H1 (cell line): ENCODE measurements at regions not wholly inside any gene's neighbourhood (a gene's known extent, or its start where the extent isn't known, plus 50 kb on each side); places are given as distances from the start of the nearest gene placed in this dataset.

ENCODE experiments used
- CTCF ChIA-PET: fragments of 300-600 bp; sonication (Branson Sonifier 250); formaldehyde crosslinking; loops from one replicate; lab custom pipeline; 2021; ENCODE audit not compliant: partially characterized antibody; lab: Charles Lee
- POLR2A ChIA-PET: fragments of 300-600 bp; sonication (Branson Sonifier 250); formaldehyde crosslinking; loops from one replicate; lab custom pipeline; 2021; ENCODE audit warnings: inconsistent platforms; ENCODE audit not compliant: partially characterized antibody; lab: Charles Lee
- DNase-seq, 2 experiments: peaks; one replicate each; pipeline versions ENCODE4 v3.0.0 to v3.0.0-alpha.2; 2010 to 2022; ENCODE audit warnings: low spot score in 2 of 2, low read depth in 1 of 2, mixed read lengths in 1 of 2
- FAIRE-seq: peaks from 2 replicates; lab custom pipeline; 2011; peaks lifted over from hg19 to GRCh38; lab: Jason Lieb, UNC
- H2AFZ ChIP-seq: 2 replicates; pipeline ENCODE4 v1.8.1; 2012; ENCODE audit warnings: low read length, inconsistent platforms
- H2AK5ac ChIP-seq: 2 replicates; pipeline ENCODE4 v1.6.1; 2013; ENCODE audit warnings: low read depth, low read length
- H2BK120ac ChIP-seq: replicated peaks from 2 replicates; pipeline ENCODE3; 2013; ENCODE audit warnings: low read depth, low read length, inconsistent platforms
- H2BK12ac ChIP-seq: 2 replicates; pipeline ENCODE4 v1.6.1; 2013; ENCODE audit warnings: low read depth, low read length
- H2BK15ac ChIP-seq: 2 replicates; pipeline ENCODE4 v1.6.1; 2013; ENCODE audit warnings: low read length
- H2BK20ac ChIP-seq: 2 replicates; pipeline ENCODE4 v1.6.1; 2013; ENCODE audit warnings: low read length
- H2BK5ac ChIP-seq: 2 replicates; pipeline ENCODE4 v1.6.1; 2013; ENCODE audit warnings: low read depth, low read length
- H3K14ac ChIP-seq: 2 replicates; pipeline ENCODE4 v1.6.1; 2013; ENCODE audit warnings: inconsistent platforms; ENCODE audit not compliant: insufficient read length
- H3K18ac ChIP-seq: 2 replicates; pipeline ENCODE4 v1.6.1; 2013; ENCODE audit warnings: low read length; ENCODE audit errors: extremely low read depth
- H3K23ac ChIP-seq: 2 replicates; pipeline ENCODE4 v1.6.1; 2013; ENCODE audit warnings: inconsistent platforms; ENCODE audit not compliant: insufficient read length
- H3K23me2 ChIP-seq: 2 replicates; pipeline ENCODE4 v1.6.1; 2013; ENCODE audit warnings: low read depth, low read length
- H3K27ac ChIP-seq: 2 replicates; pipeline ENCODE4 v1.6.1; 2011; ENCODE audit warnings: low read depth, low read length, inconsistent platforms
- H3K27me3 ChIP-seq, 4 experiments: replicated peaks in 1 of 4; 1 replicate in 1 of 4; 2 replicates in 3 of 4; pipeline versions ENCODE4 v1.6.1 to v1.8.1; 2011 to 2013; ENCODE audit warnings: low read length in 3 of 4, mild to moderate bottlenecking in 3 of 4, inconsistent platforms in 2 of 4, mixed read lengths in 2 of 4, moderate library complexity in 1 of 4; ENCODE audit not compliant: control insufficient read depth in 3 of 4, insufficient read depth in 3 of 4; ENCODE audit errors: extremely low read depth in 1 of 4
- H3K36me3 ChIP-seq, 4 experiments: 2 replicates each; pipeline versions ENCODE4 v1.6.1 to v1.8.1; 2011 to 2013; ENCODE audit warnings: mild to moderate bottlenecking in 4 of 4, low read length in 3 of 4, moderate library complexity in 2 of 4, control low read depth in 1 of 4, inconsistent platforms in 1 of 4; ENCODE audit not compliant: insufficient read depth in 4 of 4, control insufficient read depth in 2 of 4
- H3K4ac ChIP-seq: replicated peaks from 2 replicates; pipeline ENCODE3; 2013; ENCODE audit warnings: low read length, low read depth, mixed read lengths, inconsistent platforms; ENCODE audit not compliant: insufficient read length
- H3K4me1 ChIP-seq, 4 experiments: replicated peaks in 1 of 4; 1 replicate in 1 of 4; 2 replicates in 3 of 4; pipeline versions ENCODE4 v1.6.1 to v1.8.1; 2011 to 2013; ENCODE audit warnings: low read length in 3 of 4, inconsistent platforms in 2 of 4, mixed read lengths in 1 of 4; ENCODE audit not compliant: insufficient read depth in 4 of 4, control insufficient read depth in 3 of 4
- H3K4me2 ChIP-seq, 2 experiments: 2 replicates each; pipeline versions ENCODE4 v1.6.1 to v1.8.1; 2011 to 2013; ENCODE audit warnings: low read depth in 2 of 2, low read length in 2 of 2, control low read depth in 1 of 2, inconsistent platforms in 1 of 2, mild to moderate bottlenecking in 1 of 2; ENCODE audit not compliant: insufficient read depth in 1 of 2
- H3K4me3 ChIP-seq, 4 experiments: fragments of 200-600, 300-600 bp in 1 of 4; sonication (generic), shearing (Covaris generic), sonication (Bioruptor Twin) in 1 of 4; 2 replicates each; pipeline versions ENCODE4 v1.5.1 to v1.8.1; 2011 to 2016; ENCODE audit warnings: low read length in 4 of 4, low read depth in 3 of 4, control low read depth in 2 of 4, inconsistent platforms in 2 of 4, mild to moderate bottlenecking in 2 of 4, mixed read lengths in 1 of 4, moderate library complexity in 1 of 4; ENCODE audit not compliant: insufficient read depth in 2 of 4; ENCODE audit errors: extremely low read depth in 1 of 4
- H3K56ac ChIP-seq: replicated peaks from 2 replicates; pipeline ENCODE3; 2013; ENCODE audit warnings: low read depth, mild to moderate bottlenecking, mixed read lengths, low read length, inconsistent platforms; ENCODE audit not compliant: insufficient read length
- H3K79me1 ChIP-seq: 2 replicates; pipeline ENCODE4 v1.6.1; 2013; ENCODE audit warnings: low read depth, low read length, control low read depth
- H3K79me2 ChIP-seq, 2 experiments: 2 replicates each; pipeline versions ENCODE4 v1.6.1 to v1.8.1; 2012 to 2013; ENCODE audit warnings: low read length in 2 of 2, mild to moderate bottlenecking in 2 of 2, inconsistent platforms in 1 of 2; ENCODE audit not compliant: insufficient read depth in 2 of 2, control insufficient read depth in 1 of 2
- H3K9ac ChIP-seq, 4 experiments: replicated peaks in 1 of 4; 1 replicate in 1 of 4; 2 replicates in 3 of 4; pipeline versions ENCODE4 v1.6.1 to v1.8.1; 2011 to 2013; ENCODE audit warnings: low read depth in 3 of 4, low read length in 3 of 4, control low read depth in 2 of 4, mild to moderate bottlenecking in 2 of 4, moderate library complexity in 2 of 4, inconsistent platforms in 1 of 4; ENCODE audit errors: extremely low read depth in 1 of 4
- H3K9me3 ChIP-seq, 2 experiments: 2 replicates each; pipeline versions ENCODE4 v1.6.1 to v1.8.1; 2012 to 2013; ENCODE audit warnings: mild to moderate bottlenecking in 2 of 2, moderate library complexity in 2 of 2, control low read depth in 1 of 2, inconsistent platforms in 1 of 2, low read depth in 1 of 2, low read length in 1 of 2, mixed read lengths in 1 of 2; ENCODE audit not compliant: insufficient read depth in 2 of 2
- H4K20me1 ChIP-seq, 2 experiments: replicated peaks in 1 of 2; 2 replicates each; pipeline versions ENCODE3 to v1.8.1; 2011 to 2013; ENCODE audit warnings: inconsistent platforms in 2 of 2, low read length in 2 of 2, mild to moderate bottlenecking in 1 of 2; ENCODE audit not compliant: insufficient read depth in 2 of 2, control insufficient read depth in 1 of 2
- H4K5ac ChIP-seq: 2 replicates; pipeline ENCODE4 v1.6.1; 2013; ENCODE audit warnings: low read length, low read depth, mixed read lengths, inconsistent platforms; ENCODE audit not compliant: insufficient read length
- H4K8ac ChIP-seq: 2 replicates; pipeline ENCODE4 v1.8.0; 2013; ENCODE audit warnings: mild to moderate bottlenecking, moderate library complexity, low read length, inconsistent platforms; ENCODE audit not compliant: insufficient read depth; ENCODE audit errors: extremely low read depth
- H4K91ac ChIP-seq: replicated peaks from 2 replicates; pipeline ENCODE3; 2013; ENCODE audit warnings: low read length, mixed read lengths, inconsistent platforms; ENCODE audit not compliant: insufficient read length
- BCL11A ChIP-seq, 2 experiments: IDR thresholded peaks; one replicate each; pipeline ENCODE4 v1.6.1; 2011; ENCODE audit warnings: low read depth in 2 of 2, low read length in 2 of 2, mild to moderate bottlenecking in 2 of 2
- BRCA1 ChIP-seq: IDR thresholded peaks from 2 replicates; pipeline ENCODE4 v1.6.1; 2012; ENCODE audit warnings: low read depth, low read length, improper control_type of control experiment
- CHD1 ChIP-seq: IDR thresholded peaks from 2 replicates; pipeline ENCODE4 v1.6.1; 2012; ENCODE audit warnings: low read depth, low read length, improper control_type of control experiment
- CTBP2 ChIP-seq: IDR thresholded peaks from 2 replicates; pipeline ENCODE4 v1.7.0; 2011; ENCODE audit warnings: borderline replicate concordance, mild to moderate bottlenecking, moderate library complexity, mixed read lengths, low read length; ENCODE audit not compliant: insufficient read depth, insufficient read length
- GABPA ChIP-seq: IDR thresholded peaks from 2 replicates; pipeline ENCODE4 v1.6.1; 2011; ENCODE audit warnings: mild to moderate bottlenecking, low read length, moderate library complexity, borderline replicate concordance; ENCODE audit not compliant: insufficient read depth
- HDAC6 ChIP-seq: IDR thresholded peaks from one replicate; pipeline ENCODE4 v1.7.1; 2012; ENCODE audit warnings: low read depth, mild to moderate bottlenecking, inconsistent platforms, low read length, moderate library complexity
- JUND ChIP-seq: IDR thresholded peaks from 2 replicates; pipeline ENCODE4 v1.6.1; 2011; ENCODE audit warnings: mild to moderate bottlenecking, improper control_type of control experiment, low read length
- KDM4A ChIP-seq: IDR thresholded peaks from one replicate; pipeline ENCODE4 v1.7.1; 2012; ENCODE audit warnings: low read depth, mild to moderate bottlenecking, moderate library complexity, low read length, inconsistent platforms; ENCODE audit not compliant: severe bottlenecking
- POLR2A ChIP-seq, 2 experiments: IDR thresholded peaks; 1 replicate in 1 of 2; 2 replicates in 1 of 2; pipeline ENCODE4 v1.6.1; 2011; ENCODE audit warnings: low read depth in 2 of 2, low read length in 2 of 2, mild to moderate bottlenecking in 2 of 2; ENCODE audit errors: control extremely low read depth in 1 of 2
- RAD21 ChIP-seq, 2 experiments: IDR thresholded peaks in 1 of 2; conservative IDR thresholded peaks in 1 of 2; 2 replicates each; pipeline ENCODE4 v1.6.1; 2011; ENCODE audit warnings: low read depth in 2 of 2, low read length in 2 of 2, improper control_type of control experiment in 1 of 2, inconsistent platforms in 1 of 2, mild to moderate bottlenecking in 1 of 2, moderate library complexity in 1 of 2
- RBBP5 ChIP-seq: IDR thresholded peaks from 2 replicates; pipeline ENCODE4 v1.7.1; 2012; ENCODE audit warnings: low read depth, mild to moderate bottlenecking, inconsistent platforms, low read length, moderate library complexity, borderline replicate concordance
- SP1 ChIP-seq: IDR thresholded peaks from 2 replicates; pipeline ENCODE4 v1.6.1; 2011; ENCODE audit warnings: low read depth, low read length
- TAF1 ChIP-seq: IDR thresholded peaks from 2 replicates; pipeline ENCODE4 v1.6.1; 2011; ENCODE audit warnings: mild to moderate bottlenecking, low read depth, low read length
- YY1 ChIP-seq: IDR thresholded peaks from 2 replicates; pipeline ENCODE4 v1.6.1; 2011; ENCODE audit warnings: low read depth, mild to moderate bottlenecking, low read length
- TF ChIP-seq, protein P1 (sequence below): IDR thresholded peaks from 2 replicates; pipeline ENCODE4 v1.6.1; 2011; ENCODE audit warnings: low read length, improper control_type of control experiment

- H4K5ac ChIP-seq, result no peak overlapping the region
- no peak overlapping the region for H2BK120ac ChIP-seq
- no peak overlapping the region for H3K14ac ChIP-seq
- peak overlapping the region in 1 of 4 experiments; percentile 2; a peak in 1 of 8 replicates for H3K4me3 ChIP-seq
- H2BK12ac ChIP-seq, result no peak overlapping the region
- H3K27ac ChIP-seq, result no peak overlapping the region
- no peaks in the 10 kb centered on the region for H3K79me2 ChIP-seq
- H2BK20ac ChIP-seq, result no peak overlapping the region
- no peak overlapping the region for H3K4me2 ChIP-seq
- FAIRE-seq (no peak), DNase-seq (no peak)
- H3K79me1 ChIP-seq, result no peaks in the 10 kb centered on the region
- H2AK5ac ChIP-seq, result no peak overlapping the region
- H2BK5ac ChIP-seq, result no peak overlapping the region
- CTCF ChIA-PET, result interaction anchor here (0.6 kb wide), 1 partner anchor 228 kb away, joined by 3 read pairs; no protein-coding TSS in a partner anchor
- POLR2A ChIA-PET, result no interaction called here
- H3K27me3 ChIP-seq, result no peaks in the 10 kb centered on the region
- H3K56ac ChIP-seq, result no peak overlapping the region
- no peaks in the 10 kb centered on the region; a peak in 1 of 8 replicates for H3K36me3 ChIP-seq
- H3K4me1 ChIP-seq, result peaks cover 2 to 11% (median 5%) of the 10 kb centered on the region in 4 experiments; a peak in 6 of 7 replicates
- H3K23me2 ChIP-seq, result no peaks in the 10 kb centered on the region; the same call in 1 of the 2 replicates
- H3K23ac ChIP-seq, result no peak overlapping the region
- no peak overlapping the region for H4K91ac ChIP-seq
- H3K18ac ChIP-seq, result no peak overlapping the region
- no peaks in the 10 kb centered on the region for H4K20me1 ChIP-seq
- peaks cover 14 to 16% of the 10 kb centered on the region in 2 experiments for H3K9me3 ChIP-seq
- no peak overlapping the region for H3K4ac ChIP-seq
- H2AFZ ChIP-seq, result no peak overlapping the region
- H2BK15ac ChIP-seq, result no peak overlapping the region
- H3K9ac ChIP-seq, result no peak overlapping the region
- no peak overlapping the region for H4K8ac ChIP-seq
- no peak for TF ChIP-seq JUND
- TF ChIP-seq RAD21 (IDR thresholded peaks at IDR 0.05 in 1 of 2, conservative IDR thresholded peaks at IDR 0.05 in 1 of 2; ENCODE audit: low read depth in 2 of 2, low read length in 2 of 2), result no peak
- no peak for TF ChIP-seq BCL11A (IDR thresholded peaks at IDR 0.05; ENCODE audit: low read depth in 2 of 2, low read length in 2 of 2)
- no peak for TF ChIP-seq YY1
- TF ChIP-seq BRCA1, result no peak
- no peak for TF ChIP-seq CTBP2
- no peak for TF ChIP-seq TAF1
- TF ChIP-seq KDM4A, result no peak
- TF ChIP-seq, protein P1, sequence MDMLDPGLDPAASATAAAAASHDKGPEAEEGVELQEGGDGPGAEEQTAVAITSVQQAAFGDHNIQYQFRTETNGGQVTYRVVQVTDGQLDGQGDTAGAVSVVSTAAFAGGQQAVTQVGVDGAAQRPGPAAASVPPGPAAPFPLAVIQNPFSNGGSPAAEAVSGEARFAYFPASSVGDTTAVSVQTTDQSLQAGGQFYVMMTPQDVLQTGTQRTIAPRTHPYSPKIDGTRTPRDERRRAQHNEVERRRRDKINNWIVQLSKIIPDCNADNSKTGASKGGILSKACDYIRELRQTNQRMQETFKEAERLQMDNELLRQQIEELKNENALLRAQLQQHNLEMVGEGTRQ, result no peak
- TF ChIP-seq SP1, result no peak
- no peak for TF ChIP-seq RBBP5
- TF ChIP-seq GABPA, result no peak
- no peak for TF ChIP-seq CHD1
- no peak for TF ChIP-seq POLR2A (IDR thresholded peaks at IDR 0.05; ENCODE audit: control extremely low read depth in 1 of 2, low read depth in 2 of 2, low read length in 2 of 2)
- TF ChIP-seq HDAC6, result no peak
Measured at GRCh38 chr13:50380905-50381304, 365.7 kb downstream of the KCNRG start.
